Fibroblast of villous mesenchyme (primary cell): ENCODE measurements at regions not wholly inside any gene's neighbourhood (a gene's known extent, or its start where the extent isn't known, plus 50 kb on each side); places are given as distances from the start of the nearest gene placed in this dataset.
"Not testable (repeated sequence)": the region's sequence is repeated elsewhere in the genome, so short reads cannot be mapped to it uniquely, and the experiment has no call there.

ENCODE experiments used
- DNase-seq: peaks from one replicate; pipeline ENCODE4 v3.0.0-alpha.2; 2010; ENCODE audit warnings: low read depth
- H3K4me3 ChIP-seq: 2 replicates; pipeline ENCODE4 v1.5.1; 2011; ENCODE audit warnings: low read depth, mild to moderate bottlenecking, low read length
- TF ChIP-seq, protein P1 (sequence below): IDR thresholded peaks from 2 replicates; pipeline ENCODE4 v1.5.1; 2012; ENCODE audit warnings: low read depth, mild to moderate bottlenecking, low read length; ENCODE audit not compliant: insufficient read depth

DNA sequence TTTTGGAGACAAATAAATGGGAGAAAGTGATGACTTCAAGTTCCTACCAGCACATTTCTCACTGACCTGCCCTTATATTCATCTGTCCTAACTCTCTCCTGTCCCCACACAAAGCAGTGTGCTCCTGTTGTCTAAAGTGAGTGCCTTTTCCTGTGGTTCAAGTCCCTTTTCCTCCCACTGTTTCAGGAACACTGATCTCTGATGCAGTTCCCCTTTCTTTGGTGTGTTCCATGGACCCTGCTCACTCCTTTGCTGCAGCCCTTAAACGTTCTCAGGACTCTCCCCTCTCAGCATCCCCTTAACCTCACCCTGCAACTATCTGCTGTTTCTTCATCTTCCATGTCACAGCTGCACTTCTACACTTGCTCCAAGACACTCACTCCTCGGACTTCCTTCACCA lies 195.8 kb upstream of the ETV3 start:
- TF ChIP-seq, protein P1, sequence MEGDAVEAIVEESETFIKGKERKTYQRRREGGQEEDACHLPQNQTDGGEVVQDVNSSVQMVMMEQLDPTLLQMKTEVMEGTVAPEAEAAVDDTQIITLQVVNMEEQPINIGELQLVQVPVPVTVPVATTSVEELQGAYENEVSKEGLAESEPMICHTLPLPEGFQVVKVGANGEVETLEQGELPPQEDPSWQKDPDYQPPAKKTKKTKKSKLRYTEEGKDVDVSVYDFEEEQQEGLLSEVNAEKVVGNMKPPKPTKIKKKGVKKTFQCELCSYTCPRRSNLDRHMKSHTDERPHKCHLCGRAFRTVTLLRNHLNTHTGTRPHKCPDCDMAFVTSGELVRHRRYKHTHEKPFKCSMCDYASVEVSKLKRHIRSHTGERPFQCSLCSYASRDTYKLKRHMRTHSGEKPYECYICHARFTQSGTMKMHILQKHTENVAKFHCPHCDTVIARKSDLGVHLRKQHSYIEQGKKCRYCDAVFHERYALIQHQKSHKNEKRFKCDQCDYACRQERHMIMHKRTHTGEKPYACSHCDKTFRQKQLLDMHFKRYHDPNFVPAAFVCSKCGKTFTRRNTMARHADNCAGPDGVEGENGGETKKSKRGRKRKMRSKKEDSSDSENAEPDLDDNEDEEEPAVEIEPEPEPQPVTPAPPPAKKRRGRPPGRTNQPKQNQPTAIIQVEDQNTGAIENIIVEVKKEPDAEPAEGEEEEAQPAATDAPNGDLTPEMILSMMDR = no peak
- no peak overlapping the region for H3K4me3 ChIP-seq
- no peak for DNase-seq

DNA sequence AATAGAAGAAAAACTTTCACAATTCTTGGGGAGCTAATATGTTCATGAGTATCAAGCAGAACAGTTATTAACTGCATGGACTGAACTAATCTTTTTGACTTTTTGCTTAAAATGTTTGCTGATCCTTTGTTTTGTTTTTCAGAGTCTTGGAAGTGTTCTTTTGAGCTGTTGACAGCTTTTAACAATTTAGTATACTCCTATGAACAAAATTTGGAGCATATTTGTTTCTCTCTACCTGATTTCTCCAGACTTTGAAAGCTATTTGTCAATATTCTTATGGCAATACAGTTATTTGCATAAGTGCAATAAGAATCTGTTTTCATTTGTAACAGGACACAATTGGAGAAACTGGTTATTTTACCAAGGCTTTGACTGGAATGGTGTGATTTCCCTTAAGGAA lies 192.0 kb upstream of the ETV3 start:
- not testable (repeated sequence) for DNase-seq, H3K4me3 ChIP-seq

DNA sequence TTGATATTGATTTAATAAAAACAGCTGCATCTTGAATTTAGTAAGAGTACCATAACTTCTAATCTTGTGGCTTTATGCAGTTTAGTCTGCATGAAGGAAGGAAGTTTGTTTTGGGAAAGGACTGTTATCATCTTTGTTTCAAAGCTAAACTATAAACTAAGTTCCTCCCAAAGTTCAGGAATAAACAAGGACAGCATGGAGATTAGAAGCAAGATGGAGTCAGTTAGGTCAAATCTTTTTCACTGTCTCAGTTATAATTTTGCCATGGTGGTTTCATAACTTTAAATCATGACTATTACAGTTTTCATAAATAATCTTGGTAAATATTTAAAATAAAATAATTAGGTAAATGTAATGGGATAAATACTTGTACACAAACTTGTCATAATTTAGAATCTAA lies 189.9 kb upstream of the ETV3 start:
- not testable (repeated sequence) for H3K4me3 ChIP-seq, DNase-seq

DNA sequence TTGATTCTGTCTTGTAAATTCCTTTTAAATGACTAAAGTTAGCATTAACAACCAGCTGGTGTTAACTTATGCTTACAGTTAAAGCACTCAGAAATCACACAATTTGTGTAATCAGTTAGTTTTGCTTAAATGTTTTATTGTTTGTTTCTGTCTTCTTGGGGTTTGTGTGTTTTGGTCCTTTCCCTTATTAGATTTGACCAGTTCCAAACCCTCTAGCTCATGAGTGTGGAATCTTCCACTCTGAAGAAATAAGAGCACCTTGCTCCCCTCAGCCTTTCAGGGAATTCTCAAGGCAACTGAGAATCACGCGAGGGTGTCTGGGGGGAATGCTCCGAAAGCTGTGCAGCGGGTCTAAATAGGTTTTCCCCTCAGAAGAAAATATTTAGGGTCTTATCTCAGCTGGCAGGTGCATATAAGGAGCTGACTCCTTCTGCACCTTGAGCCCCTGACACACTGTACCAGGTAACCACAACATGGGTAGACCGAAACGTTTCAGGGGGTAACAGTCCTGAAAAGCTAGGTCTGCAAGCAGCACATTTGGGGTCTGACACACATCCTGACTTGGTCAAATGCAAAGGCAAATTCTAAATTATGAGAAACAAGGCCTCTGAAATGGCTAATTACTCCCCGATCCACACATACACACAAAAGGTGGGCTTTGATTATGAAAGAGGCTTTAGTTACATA lies 188.1 kb upstream of the ETV3 start:
- no peak for DNase-seq
- no peak overlapping the region for H3K4me3 ChIP-seq
- TF ChIP-seq, protein P1 = no peak

DNA sequence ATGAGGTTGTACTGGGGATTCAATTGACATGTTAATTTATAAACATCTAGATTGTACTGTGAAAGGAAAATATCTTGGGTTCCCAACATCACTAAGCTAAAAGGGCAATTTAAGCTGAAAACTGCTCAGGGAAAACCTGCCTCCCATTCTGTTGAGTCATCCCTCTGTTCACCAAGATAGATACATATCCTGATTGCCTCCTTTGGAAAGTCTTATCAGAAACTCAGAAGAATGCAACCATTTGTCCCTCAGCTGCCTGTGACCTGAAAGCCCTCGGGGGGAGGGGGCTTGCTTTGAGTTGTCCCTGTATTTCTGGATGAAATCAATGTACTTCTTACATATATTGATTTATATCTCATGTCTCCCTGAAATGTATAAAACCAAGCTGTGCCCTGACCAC lies 187.0 kb upstream of the ETV3 start:
- no peak overlapping the region for H3K4me3 ChIP-seq
- TF ChIP-seq, protein P1 = no peak
- no peak for DNase-seq

DNA sequence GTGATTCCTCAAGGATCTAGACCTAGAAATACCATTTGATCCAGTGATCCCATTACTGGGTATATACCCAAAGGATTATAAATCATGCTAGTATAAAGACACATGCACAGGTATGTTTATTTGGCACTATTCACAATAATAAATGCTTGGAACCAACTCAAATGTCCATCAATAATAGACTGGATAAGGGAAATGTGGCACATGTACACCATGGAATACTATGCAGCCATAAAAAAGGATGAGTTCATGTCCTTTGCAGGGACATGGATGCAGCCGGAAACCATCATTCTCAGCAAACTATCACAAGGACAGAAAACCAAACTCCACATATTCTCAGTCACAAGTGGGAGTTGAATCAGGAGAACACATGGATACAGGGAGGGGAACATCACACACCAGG lies 183.8 kb upstream of the ETV3 start:
- DNase-seq, H3K4me3 ChIP-seq: not testable (repeated sequence)

DNA sequence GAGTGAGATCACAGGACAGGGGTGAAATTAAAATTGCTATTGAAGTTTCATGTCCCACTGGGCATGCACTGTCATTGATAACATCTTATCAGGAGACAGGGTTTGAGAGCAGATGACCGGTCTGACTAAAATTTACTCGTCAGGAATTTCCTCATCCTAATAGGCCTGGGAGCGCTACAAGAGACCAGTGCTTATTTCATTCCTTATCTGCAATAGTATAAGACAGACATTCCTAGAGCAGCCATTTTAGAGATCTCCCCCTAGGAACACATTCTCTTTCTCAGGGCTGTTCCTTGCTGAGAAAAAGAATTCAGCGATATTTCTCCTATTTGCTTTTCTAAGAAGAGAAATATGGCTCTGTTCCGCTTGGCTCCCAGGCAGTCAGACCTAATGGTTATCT lies 181.4 kb upstream of the ETV3 start:
- no peak for DNase-seq
- H3K4me3 ChIP-seq = no peak overlapping the region
- TF ChIP-seq, protein P1 = no peak

DNA sequence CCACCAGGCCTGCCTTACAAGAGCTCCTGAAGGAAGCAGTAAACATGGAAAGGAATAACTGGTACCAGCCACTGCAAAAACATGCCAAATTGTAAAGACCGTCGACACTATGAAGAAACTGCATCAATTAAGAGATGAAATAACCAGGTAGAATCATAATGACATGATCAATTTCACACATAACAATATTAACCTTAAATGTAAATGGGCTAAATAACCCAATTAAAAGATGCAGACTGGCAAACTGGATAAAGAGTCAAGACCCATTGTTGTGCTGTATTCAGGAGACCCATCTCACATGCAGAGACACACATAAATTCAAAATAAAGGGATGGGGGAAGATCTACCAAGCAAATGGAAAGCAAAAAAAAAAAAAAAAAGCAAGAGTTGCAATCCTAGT lies 179.0 kb upstream of the ETV3 start:
- not testable (repeated sequence) for DNase-seq, H3K4me3 ChIP-seq

DNA sequence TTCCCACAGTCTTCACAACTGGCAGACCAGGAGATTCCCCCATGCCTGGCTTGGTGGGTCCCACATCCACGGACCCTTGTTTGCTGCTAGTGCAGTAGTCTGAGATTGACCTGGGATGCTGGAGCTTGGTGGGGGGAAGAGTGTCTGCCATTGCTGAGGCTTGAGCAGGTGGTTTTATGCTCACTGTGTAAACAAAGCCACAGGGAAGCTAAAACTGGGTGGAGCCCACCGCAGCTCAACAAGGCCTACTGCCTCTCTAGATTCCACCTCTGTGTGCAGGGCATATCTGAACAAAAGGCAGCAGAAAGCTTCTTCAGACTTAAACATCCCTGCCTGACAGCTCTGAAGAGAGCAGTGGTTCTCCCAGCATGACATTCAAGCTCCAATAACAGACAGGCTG lies 177.3 kb upstream of the ETV3 start:
- DNase-seq = no peak
- TF ChIP-seq, protein P1 = no peak
- no peak overlapping the region for H3K4me3 ChIP-seq
